Muscle layer of duodenum (tissue), 2 donors: ENCODE measurements at regions not wholly inside any gene's neighbourhood (a gene's known extent, or its start where the extent isn't known, plus 50 kb on each side); places are given as distances from the start of the nearest gene placed in this dataset.

ENCODE experiments used
- H3K27ac ChIP-seq: one replicate; pipeline ENCODE4 v1.7.0; 2013; ENCODE audit warnings: mild to moderate bottlenecking, low read length
- H3K27me3 ChIP-seq: one replicate; pipeline ENCODE4 v1.7.0; 2013; ENCODE audit warnings: low read depth, mild to moderate bottlenecking, control low read depth, low read length
- H3K36me3 ChIP-seq, 2 donors: one replicate each; pipeline ENCODE4 v1.7.0; 2013; ENCODE audit warnings: low read length in 2 of 2, control low read depth in 1 of 2, mild to moderate bottlenecking in 1 of 2; ENCODE audit not compliant: insufficient read depth in 2 of 2, control insufficient read depth in 1 of 2
- H3K4me1 ChIP-seq, 2 donors: one replicate each; pipeline ENCODE4 v1.7.0; 2013; ENCODE audit warnings: low read length in 2 of 2, mild to moderate bottlenecking in 2 of 2, control low read depth in 1 of 2, moderate library complexity in 1 of 2; ENCODE audit not compliant: insufficient read depth in 2 of 2, control insufficient read depth in 1 of 2
- H3K4me3 ChIP-seq, 2 donors: one replicate each; pipeline ENCODE4 v1.7.0; 2013; ENCODE audit warnings: low read length in 2 of 2, low read depth in 1 of 2, mild to moderate bottlenecking in 1 of 2
- H3K9me3 ChIP-seq, 2 donors: one replicate each; pipeline ENCODE4 v1.7.0; 2013; ENCODE audit warnings: low read length in 2 of 2, control low read depth in 1 of 2, mild to moderate bottlenecking in 1 of 2; ENCODE audit not compliant: control insufficient read depth in 1 of 2
- donor health status: healthy.

DNA sequence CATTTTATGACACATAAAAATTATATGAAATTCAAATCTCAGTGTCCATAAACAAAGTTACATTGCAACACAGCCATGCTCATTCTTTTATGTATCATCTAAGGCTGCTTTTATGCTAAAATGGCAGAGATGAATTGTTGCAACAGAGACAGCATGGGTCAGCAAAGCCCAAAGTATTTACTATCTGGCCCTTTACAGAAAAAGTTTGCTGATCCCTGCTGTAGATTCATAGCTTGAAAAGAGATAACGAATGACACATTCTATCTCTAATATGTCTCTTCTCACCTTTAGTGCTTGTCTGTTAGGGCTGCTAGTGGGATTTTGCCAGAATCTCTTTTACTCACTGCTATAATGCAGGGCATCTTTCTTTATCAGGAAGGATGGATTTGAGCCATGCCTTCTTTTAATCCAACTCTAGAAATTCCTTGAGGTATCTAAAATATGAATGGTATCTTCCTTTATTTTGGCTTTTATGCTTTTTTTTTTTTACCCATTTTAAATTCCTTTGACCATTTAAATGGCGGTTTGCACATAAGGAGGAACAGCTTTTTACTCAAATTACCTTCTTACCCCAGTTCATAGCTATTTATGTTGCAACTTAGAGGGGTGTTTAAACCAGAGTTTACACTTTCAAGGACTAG is 598.2 kb downstream of the PLPP3 start:
- no peaks in the 10 kb centered on the region for H3K36me3 ChIP-seq
- no peak overlapping the region for H3K4me3 ChIP-seq
- no peak overlapping the region for H3K27ac ChIP-seq
- H3K9me3 ChIP-seq: no peaks in the 10 kb centered on the region
- H3K4me1 ChIP-seq: no peaks in the 10 kb centered on the region
- no peaks in the 10 kb centered on the region for H3K27me3 ChIP-seq

DNA sequence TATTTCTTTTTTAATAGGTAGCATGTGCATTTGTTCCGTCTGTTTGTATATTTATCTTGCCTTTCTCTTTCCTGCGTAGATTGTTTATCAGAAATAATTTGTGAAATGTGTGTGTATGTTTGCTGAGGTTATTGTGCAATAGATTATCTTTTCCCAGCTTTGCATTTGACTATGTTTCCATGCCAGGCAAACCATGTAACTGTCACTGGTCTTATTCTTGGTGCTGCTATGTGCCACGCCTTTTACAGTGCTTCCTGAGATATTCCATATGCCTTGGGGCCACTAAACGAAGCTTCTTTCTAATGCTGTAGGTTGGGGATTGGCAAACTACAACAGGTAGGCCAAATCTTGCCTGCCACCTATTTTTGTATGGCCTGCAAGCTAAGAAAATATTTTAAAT is 598.8 kb downstream of the PLPP3 start:
- H3K4me1 ChIP-seq: no peaks in the 10 kb centered on the region
- no peaks in the 10 kb centered on the region for H3K36me3 ChIP-seq
- no peaks in the 10 kb centered on the region for H3K27me3 ChIP-seq
- no peaks in the 10 kb centered on the region for H3K9me3 ChIP-seq
- no peak overlapping the region for H3K4me3 ChIP-seq
- H3K27ac ChIP-seq: no peak overlapping the region

- no peaks in the 10 kb centered on the region for H3K9me3 ChIP-seq
- H3K36me3 ChIP-seq: no peaks in the 10 kb centered on the region
- H3K27ac ChIP-seq: no peak overlapping the region
- H3K4me3 ChIP-seq: no peak overlapping the region
- no peaks in the 10 kb centered on the region for H3K4me1 ChIP-seq
- H3K27me3 ChIP-seq: no peaks in the 10 kb centered on the region
Measured at GRCh38 chr1:55974714-55975441, 604.5 kb downstream of the PLPP3 start.

DNA sequence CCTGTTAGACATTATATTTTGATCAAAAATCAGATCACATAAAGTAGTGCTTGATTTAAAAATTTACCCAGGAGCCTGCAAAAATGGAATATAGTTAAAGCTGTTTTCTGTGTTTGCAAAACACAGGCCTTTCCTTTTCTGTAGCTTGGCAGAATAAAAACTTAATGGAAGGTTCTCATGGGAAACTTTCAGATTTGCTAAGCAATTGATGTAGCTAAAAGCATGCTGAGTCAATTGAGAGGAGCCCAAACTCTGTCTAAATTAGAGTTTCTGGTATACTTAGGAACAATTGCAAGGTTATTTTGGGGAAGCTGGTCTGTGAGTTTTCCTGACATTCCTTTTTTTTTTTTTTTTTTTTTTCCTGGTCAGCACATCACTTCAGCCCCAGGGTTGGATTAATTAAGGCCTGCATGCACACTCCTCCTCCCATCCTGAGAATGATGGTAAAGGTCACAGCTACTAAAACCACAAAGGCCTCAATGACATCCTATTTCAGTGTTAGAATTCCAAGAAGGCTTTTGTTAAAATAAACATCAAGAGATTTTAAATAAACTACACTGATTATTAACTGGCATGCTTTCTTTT is 608.7 kb downstream of the PLPP3 start:
- no peak overlapping the region for H3K4me3 ChIP-seq
- no peaks in the 10 kb centered on the region for H3K36me3 ChIP-seq
- no peak overlapping the region for H3K27ac ChIP-seq
- H3K9me3 ChIP-seq: no peaks in the 10 kb centered on the region
- no peaks in the 10 kb centered on the region for H3K27me3 ChIP-seq
- no peaks in the 10 kb centered on the region for H3K4me1 ChIP-seq

DNA sequence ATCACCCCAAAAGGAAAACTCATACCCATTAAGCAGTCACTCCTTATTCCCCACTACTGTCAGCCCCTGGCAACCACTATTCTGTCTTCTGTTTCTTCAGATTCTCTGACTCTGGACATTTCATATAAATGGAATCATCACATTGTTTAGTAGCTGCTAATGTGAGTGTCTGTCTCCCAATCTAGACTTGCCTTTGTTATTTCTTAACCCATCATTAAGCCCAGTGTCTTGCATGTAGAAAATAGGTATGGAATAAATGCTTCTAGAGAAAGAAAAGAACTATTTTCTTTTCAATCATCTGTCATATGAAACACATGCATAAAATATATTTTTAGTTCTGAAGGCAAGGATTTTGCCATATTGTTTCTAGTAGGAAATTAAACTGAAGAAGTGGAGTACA is 610.0 kb downstream of the PLPP3 start:
- no peak overlapping the region for H3K4me3 ChIP-seq
- no peak overlapping the region for H3K27ac ChIP-seq
- H3K27me3 ChIP-seq: no peaks in the 10 kb centered on the region
- no peaks in the 10 kb centered on the region for H3K36me3 ChIP-seq
- H3K9me3 ChIP-seq: no peaks in the 10 kb centered on the region
- no peaks in the 10 kb centered on the region for H3K4me1 ChIP-seq

- no peaks in the 10 kb centered on the region for H3K27me3 ChIP-seq
- no peaks in the 10 kb centered on the region for H3K9me3 ChIP-seq
- no peak overlapping the region for H3K4me3 ChIP-seq
- no peaks in the 10 kb centered on the region for H3K36me3 ChIP-seq
- no peak overlapping the region for H3K27ac ChIP-seq
- H3K4me1 ChIP-seq: no peaks in the 10 kb centered on the region
Measured at GRCh38 chr1:55968661-55969060, 610.7 kb downstream of the PLPP3 start.

DNA sequence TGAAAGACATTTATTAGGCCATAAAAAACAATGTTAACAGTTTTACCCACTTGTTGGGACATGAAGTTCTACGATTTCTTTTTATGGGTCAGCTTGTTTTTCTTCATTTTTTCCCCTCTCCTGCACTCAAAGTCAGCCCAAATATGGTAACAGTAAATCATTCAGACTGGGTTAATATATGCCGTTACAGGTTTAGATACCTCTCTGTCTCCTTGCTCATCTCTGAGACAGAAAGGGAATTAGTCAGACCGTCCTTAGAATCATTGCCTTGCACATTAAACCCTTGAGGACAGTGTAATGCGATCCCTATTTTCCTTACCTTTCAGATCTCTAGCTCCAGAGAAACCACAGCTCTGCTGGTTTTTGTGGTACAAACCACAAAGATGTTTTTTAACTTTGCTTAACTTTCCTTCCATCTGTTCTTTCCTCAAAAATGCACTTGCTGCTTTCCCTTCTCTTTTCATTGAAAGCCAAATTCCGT is 613.3 kb downstream of the PLPP3 start:
- Histone ChIP-seq H3K4me1 (no peaks in the 10 kb centered on the region), H3K4me3 (no peak overlapping the region), H3K27me3 (no peaks in the 10 kb centered on the region), H3K27ac (no peak overlapping the region), H3K36me3 (no peaks in the 10 kb centered on the region), H3K9me3 (no peaks in the 10 kb centered on the region)

DNA sequence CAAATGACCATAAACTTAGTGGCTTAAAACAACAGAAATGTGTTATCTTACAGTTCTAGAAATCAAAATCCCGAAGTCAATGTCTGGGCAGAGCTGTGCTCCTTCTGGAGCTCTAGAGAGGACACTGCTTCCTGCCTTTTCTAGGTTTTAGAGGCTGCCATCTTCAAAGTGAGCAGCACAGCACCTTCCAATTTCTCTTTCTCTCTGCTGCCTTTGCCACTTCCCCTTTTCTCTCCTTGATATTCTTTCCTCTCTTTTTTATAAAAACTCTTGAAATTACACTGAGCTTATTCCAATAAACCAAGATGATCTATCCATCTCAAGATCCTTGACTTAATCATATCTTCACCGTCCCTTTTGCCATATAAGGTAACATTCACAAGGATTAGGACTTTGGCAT is 616.9 kb downstream of the PLPP3 start:
- Histone ChIP-seq H3K27me3 (no peaks in the 10 kb centered on the region), H3K4me1 (no peaks in the 10 kb centered on the region), H3K36me3 (no peaks in the 10 kb centered on the region), H3K4me3 (no peak overlapping the region), H3K27ac (no peak overlapping the region), H3K9me3 (no peaks in the 10 kb centered on the region)

DNA sequence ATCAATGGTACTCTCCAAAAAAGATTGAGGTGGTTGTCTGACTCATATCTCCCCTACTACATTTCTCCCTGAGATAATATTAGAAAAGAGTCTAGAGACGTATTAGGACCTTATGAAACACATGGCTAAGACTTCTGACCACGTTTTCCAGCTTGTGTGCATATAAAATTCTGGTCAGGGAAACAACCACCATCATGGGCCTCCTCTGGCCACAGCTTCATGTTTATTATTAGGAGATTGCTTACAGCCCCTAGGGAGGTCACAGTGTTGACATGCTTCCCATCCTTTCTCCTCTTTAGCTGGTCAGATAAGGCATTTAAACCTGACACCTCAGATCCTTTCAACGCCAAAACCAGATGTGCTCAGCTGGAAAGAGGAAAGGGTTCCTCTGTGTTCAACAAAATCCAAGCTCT is 620.2 kb downstream of the PLPP3 start:
- Histone ChIP-seq H3K4me3 (no peak overlapping the region), H3K27ac (no peak overlapping the region), H3K27me3 (no peaks in the 10 kb centered on the region), H3K4me1 (no peaks in the 10 kb centered on the region), H3K36me3 (no peaks in the 10 kb centered on the region), H3K9me3 (no peaks in the 10 kb centered on the region)

DNA sequence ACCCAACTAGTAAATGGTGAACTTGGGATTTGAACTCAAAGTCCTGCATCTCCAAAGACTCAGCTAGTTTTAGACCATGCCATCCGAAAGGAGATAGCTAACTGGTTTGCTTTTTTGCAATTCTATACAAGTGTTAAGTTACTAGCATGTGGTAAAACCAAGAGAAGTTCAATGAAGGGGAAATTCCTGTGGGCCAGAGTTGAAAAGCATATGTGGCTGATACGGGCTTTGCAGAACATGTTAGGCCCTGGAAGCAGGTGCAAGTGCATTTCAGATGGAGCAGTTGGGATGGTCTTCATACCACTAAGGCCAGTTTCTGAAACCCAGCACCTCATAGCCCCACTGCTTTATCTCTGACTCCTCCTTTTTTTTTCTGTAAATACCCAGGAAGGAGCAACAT is 620.9 kb downstream of the PLPP3 start:
- H3K36me3 ChIP-seq: no peaks in the 10 kb centered on the region
- H3K4me3 ChIP-seq: no peak overlapping the region
- H3K27ac ChIP-seq: no peak overlapping the region
- H3K4me1 ChIP-seq: no peaks in the 10 kb centered on the region
- H3K27me3 ChIP-seq: no peaks in the 10 kb centered on the region
- H3K9me3 ChIP-seq: no peaks in the 10 kb centered on the region

DNA sequence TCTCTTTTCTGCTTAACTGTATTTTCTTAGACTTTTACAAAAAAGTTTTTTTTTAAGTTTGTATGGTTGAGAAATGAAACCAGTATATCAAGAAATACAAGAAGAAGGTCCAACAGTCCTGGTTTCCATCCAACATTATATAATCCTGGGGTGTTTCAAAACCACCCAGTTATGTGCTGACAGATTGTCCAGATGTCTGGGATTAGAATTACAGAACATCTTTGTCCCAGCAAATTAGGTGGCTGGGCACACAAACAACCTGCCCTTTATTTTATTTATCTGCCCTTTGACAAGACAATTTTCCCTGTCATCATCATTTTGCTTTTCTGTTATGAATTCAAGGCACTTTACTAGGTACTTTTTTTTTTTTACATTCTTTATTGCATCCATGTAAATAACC is 622.1 kb downstream of the PLPP3 start:
- Histone ChIP-seq H3K9me3 (no peaks in the 10 kb centered on the region), H3K27me3 (no peaks in the 10 kb centered on the region), H3K4me1 (no peaks in the 10 kb centered on the region), H3K27ac (no peak overlapping the region), H3K36me3 (no peaks in the 10 kb centered on the region), H3K4me3 (no peak overlapping the region)
